Activated naive CD4-positive, alpha-beta T cell treated with anti-CD3 and anti-CD28 coated beads, Interleukin-2, amount 50 U/mL, for 24 hours (primary cell): ENCODE measurements at regions not wholly inside any gene's neighbourhood (a gene's known extent, or its start where the extent isn't known, plus 50 kb on each side); places are given as distances from the start of the nearest gene placed in this dataset.

Experiments
- H3K27ac Mint-ChIP-seq: one replicate; pipeline ENCODE4 v1.8.0; 2021; ENCODE audit warnings: mild to moderate bottlenecking, mixed read lengths
- H3K27me3 Mint-ChIP-seq: one replicate; pipeline ENCODE4 v1.8.0; 2021; ENCODE audit warnings: mixed read lengths
- H3K36me3 Mint-ChIP-seq: one replicate; pipeline ENCODE4 v1.8.0; 2021; ENCODE audit warnings: mixed read lengths
- H3K4me1 Mint-ChIP-seq: one replicate; pipeline ENCODE4 v1.8.0; 2021; ENCODE audit warnings: mixed read lengths
- H3K4me3 Mint-ChIP-seq: one replicate; pipeline ENCODE4 v1.8.0; 2021; ENCODE audit warnings: mild to moderate bottlenecking, mixed read lengths
- H3K9me3 Mint-ChIP-seq: one replicate; pipeline ENCODE4 v1.8.0; 2021; ENCODE audit warnings: mixed read lengths

GRCh38 chr4:186808630-186809018 lies 85.0 kb upstream of the FAT1 start:
- Mint-ChIP-seq H3K36me3 (no peaks in the 10 kb centered on the region), H3K27me3 (no peaks in the 10 kb centered on the region), H3K4me3 (no peak overlapping the region), H3K9me3 (no peaks in the 10 kb centered on the region), H3K4me1 (no peaks in the 10 kb centered on the region), H3K27ac (no peak overlapping the region)

DNA sequence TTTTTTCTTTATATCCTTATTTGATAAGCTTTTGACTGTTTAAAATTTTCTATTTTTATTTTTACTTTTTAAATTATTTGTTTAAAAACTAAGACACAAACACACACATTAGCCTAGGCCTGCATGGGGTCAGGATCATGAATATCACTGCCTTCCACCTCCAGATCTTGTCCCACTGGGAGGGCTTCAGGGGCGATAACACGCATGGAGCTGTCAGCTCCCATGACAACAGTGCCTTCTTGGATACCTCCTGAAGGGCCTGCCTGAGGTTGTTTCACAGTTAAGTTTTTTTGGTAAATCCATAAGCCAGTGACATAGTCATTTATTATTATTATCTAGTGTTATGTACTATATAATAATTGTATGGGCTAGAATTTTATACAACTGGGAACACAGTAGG lies 85.4 kb upstream of the FAT1 start:
- Mint-ChIP-seq H3K9me3 (no peaks in the 10 kb centered on the region), H3K27me3 (no peaks in the 10 kb centered on the region), H3K27ac (no peak overlapping the region), H3K36me3 (no peaks in the 10 kb centered on the region), H3K4me3 (no peak overlapping the region), H3K4me1 (no peaks in the 10 kb centered on the region)

DNA sequence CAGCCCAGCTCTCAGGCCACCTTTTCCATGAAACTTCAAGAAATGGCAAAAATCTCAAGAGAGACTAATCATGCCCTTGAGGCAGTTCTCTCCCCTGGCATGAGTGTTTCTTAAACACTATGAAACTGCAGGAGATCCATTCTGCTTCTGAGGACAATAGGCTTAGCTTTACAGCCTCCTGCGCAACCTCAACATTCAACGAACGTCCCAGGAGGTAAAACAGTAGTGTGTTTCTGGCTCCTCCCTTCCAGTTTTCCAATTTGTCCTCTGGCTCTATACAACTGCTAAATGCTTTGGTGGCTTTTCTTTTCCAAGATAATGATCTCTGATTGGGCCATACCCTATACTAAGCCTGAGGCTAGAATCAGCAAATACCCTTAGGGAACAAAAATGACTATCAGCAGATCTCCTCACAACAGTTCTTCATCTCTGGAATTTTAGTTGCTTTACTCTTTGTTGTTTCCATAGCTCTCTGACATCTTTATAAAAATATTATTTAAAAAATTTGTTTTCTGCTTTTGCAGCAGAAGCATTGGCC lies 87.0 kb upstream of the FAT1 start:
- Mint-ChIP-seq H3K27ac (no peak overlapping the region), H3K9me3 (no peaks in the 10 kb centered on the region), H3K4me1 (no peaks in the 10 kb centered on the region), H3K27me3 (no peaks in the 10 kb centered on the region), H3K36me3 (no peaks in the 10 kb centered on the region), H3K4me3 (no peak overlapping the region)

GRCh38 chr4:186812592-186812991 lies 88.9 kb upstream of the FAT1 start:
- H3K4me3 Mint-ChIP-seq, result no peak overlapping the region
- no peaks in the 10 kb centered on the region for H3K27me3 Mint-ChIP-seq
- H3K27ac Mint-ChIP-seq, result no peak overlapping the region
- H3K4me1 Mint-ChIP-seq, result no peaks in the 10 kb centered on the region
- no peaks in the 10 kb centered on the region for H3K9me3 Mint-ChIP-seq
- H3K36me3 Mint-ChIP-seq, result no peaks in the 10 kb centered on the region

- Mint-ChIP-seq H3K27ac (no peak overlapping the region), H3K4me3 (no peak overlapping the region), H3K9me3 (no peaks in the 10 kb centered on the region), H3K4me1 (no peaks in the 10 kb centered on the region), H3K36me3 (no peaks in the 10 kb centered on the region), H3K27me3 (no peaks in the 10 kb centered on the region)
Observed at GRCh38 chr4:186813377-186814068, 89.9 kb upstream of the FAT1 start.

- H3K36me3 Mint-ChIP-seq, result no peaks in the 10 kb centered on the region
- no peaks in the 10 kb centered on the region for H3K27me3 Mint-ChIP-seq
- no peak overlapping the region for H3K4me3 Mint-ChIP-seq
- H3K4me1 Mint-ChIP-seq, result no peaks in the 10 kb centered on the region
- no peak overlapping the region for H3K27ac Mint-ChIP-seq
- no peaks in the 10 kb centered on the region for H3K9me3 Mint-ChIP-seq
Observed at GRCh38 chr4:186814535-186815070, 90.9 kb upstream of the FAT1 start.

DNA sequence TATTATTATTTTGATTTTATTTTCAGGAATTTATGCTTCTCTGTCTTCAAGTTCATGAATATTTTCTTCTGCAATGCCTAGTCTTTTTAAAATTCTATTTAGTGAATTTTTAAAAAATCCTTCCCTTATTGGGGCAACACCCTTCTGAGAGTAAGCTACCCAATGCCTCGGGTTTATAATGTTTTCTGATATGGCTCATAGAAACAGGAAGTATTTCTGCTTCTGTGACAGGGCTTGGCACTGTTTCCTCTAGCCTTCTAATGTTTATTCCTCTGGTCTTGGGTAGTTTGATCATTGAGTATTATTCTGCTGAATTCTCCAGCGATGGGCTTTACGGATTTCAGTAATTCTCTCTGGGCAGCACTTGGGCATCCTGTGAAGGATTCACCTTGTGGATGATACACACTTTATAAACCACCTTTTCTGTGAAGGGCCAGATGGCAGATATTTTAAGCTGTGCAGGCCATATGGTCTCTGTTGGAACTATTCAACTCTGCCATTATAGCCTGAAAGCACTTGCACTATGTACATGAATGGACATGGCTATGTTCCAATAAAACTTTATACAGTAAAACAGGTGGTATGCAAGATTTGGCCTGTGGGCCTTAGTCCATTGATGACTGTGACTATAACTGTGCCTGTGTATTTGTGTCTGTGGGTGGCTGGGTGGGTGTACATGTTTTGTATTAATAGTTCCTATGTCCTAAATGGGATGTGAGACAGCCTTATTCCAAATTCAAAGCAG lies 95.9 kb upstream of the FAT1 start:
- no peaks in the 10 kb centered on the region for H3K9me3 Mint-ChIP-seq
- no peaks in the 10 kb centered on the region for H3K36me3 Mint-ChIP-seq
- no peaks in the 10 kb centered on the region for H3K27me3 Mint-ChIP-seq
- H3K27ac Mint-ChIP-seq, result no peak overlapping the region
- no peak overlapping the region for H3K4me3 Mint-ChIP-seq
- H3K4me1 Mint-ChIP-seq, result no peaks in the 10 kb centered on the region

DNA sequence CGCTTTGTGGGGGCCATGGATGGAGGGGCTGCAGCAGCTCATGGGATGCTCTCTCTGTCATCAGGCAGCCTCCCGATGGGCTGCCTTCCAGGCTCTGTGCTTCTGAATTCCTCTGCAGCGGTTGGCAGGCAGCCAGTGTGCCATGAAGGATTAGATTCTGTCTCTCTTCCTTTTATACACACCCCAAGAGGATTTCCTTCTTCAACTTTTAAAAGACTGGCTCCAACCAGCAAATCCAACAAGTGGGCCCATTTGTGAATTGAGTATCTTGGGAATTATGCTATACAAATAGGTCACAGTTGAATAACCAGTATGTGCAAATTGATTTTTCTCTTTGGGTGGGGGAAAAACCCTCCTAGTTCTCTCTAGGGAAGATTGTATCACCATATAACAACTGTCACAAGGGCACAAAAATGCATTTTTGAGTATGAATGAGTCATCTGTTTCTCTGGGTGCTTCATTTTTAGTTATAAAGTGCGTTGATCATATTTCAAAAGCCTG lies 96.8 kb upstream of the FAT1 start:
- Mint-ChIP-seq H3K4me3 (no peak overlapping the region), H3K9me3 (no peaks in the 10 kb centered on the region), H3K27ac (no peak overlapping the region), H3K4me1 (no peaks in the 10 kb centered on the region), H3K27me3 (no peaks in the 10 kb centered on the region), H3K36me3 (no peaks in the 10 kb centered on the region)

- Mint-ChIP-seq H3K9me3 (no peaks in the 10 kb centered on the region), H3K27me3 (no peaks in the 10 kb centered on the region), H3K27ac (no peak overlapping the region), H3K4me3 (no peak overlapping the region), H3K4me1 (no peaks in the 10 kb centered on the region), H3K36me3 (no peaks in the 10 kb centered on the region)
Observed at GRCh38 chr4:186823989-186824388, 100.3 kb upstream of the FAT1 start.

DNA sequence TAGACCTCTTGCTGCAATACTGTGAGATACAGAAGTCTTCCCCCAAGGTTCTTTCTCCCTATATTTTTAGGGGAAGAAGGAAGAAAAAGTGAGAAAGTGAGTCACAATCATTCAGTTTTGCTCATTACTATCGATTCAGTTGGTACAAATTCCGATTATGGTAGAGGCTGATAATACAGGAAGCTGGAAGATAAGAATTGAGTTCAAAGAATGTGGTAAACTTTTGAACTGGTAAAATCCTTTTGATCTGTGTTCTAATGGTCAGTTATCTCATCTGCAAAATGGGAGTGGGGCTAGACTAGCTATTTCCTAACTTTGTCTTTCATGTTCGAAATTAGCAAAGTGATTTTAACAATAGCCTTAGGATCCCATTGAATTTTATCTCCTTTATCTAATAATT lies 101.4 kb upstream of the FAT1 start:
- Mint-ChIP-seq H3K4me1 (no peaks in the 10 kb centered on the region), H3K27ac (no peak overlapping the region), H3K4me3 (no peak overlapping the region), H3K9me3 (peaks cover 1% of the 10 kb centered on the region), H3K27me3 (no peaks in the 10 kb centered on the region), H3K36me3 (no peaks in the 10 kb centered on the region)

GRCh38 chr4:186826006-186826405 lies 102.3 kb upstream of the FAT1 start:
- Mint-ChIP-seq H3K27ac (no peak overlapping the region), H3K4me1 (no peaks in the 10 kb centered on the region), H3K36me3 (no peaks in the 10 kb centered on the region), H3K4me3 (no peak overlapping the region), H3K27me3 (no peaks in the 10 kb centered on the region), H3K9me3 (peaks cover 5% of the 10 kb centered on the region)

DNA sequence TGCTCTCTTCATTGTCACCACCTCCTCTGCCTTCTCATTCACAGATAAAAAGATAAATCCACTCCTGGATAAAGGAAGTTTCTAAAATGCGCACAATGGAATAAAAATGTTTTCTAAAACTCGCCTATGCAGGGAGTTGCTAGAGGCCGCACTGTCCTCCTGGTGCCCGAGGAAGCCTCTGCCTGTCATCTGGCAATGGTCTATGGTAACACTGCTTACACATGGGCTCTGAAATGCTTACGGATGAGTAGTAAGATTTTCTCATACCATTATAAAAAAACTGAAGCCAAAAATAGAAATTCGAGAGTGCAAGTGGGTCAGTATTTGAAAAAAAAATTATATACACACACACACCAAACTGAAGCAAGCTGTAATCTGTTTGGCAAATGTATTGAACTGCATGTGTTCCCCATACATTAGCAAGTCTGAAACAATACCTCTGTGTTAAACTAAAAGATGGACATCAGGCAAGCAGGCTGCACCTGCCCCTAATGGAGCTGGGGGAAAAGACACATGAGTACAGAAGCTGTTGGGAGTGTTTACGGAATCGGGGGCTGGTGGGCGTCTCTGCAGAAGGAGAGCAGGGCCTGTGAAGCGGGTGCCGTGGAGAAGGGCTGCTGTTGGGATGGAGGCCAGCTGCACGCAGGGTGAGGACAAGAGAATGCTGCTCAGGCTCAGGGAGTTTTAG lies 103.3 kb upstream of the FAT1 start:
- Mint-ChIP-seq H3K36me3 (no peaks in the 10 kb centered on the region), H3K4me3 (no peak overlapping the region), H3K27ac (no peak overlapping the region), H3K4me1 (no peaks in the 10 kb centered on the region), H3K27me3 (no peaks in the 10 kb centered on the region), H3K9me3 (peaks cover 5% of the 10 kb centered on the region)

DNA sequence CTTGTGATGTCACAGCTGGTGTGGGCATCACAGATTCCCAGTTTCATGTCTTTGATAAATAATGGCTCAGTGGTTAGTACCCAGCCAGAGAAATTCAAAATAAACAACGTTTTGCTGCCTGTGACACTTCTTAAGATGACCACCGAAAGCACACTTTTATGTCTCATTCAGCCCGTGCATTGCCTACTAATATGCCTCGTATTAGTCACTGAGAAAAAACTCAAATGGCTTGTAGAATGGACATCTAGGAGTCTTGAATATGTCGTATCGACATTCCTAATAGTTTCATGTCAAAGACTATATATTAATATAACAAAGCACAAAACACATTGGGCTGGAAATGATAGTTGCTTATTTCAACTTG lies 103.9 kb upstream of the FAT1 start:
- H3K27me3 Mint-ChIP-seq, result no peaks in the 10 kb centered on the region
- H3K9me3 Mint-ChIP-seq, result peaks cover 5% of the 10 kb centered on the region
- H3K4me3 Mint-ChIP-seq, result no peak overlapping the region
- no peaks in the 10 kb centered on the region for H3K4me1 Mint-ChIP-seq
- H3K27ac Mint-ChIP-seq, result no peak overlapping the region
- no peaks in the 10 kb centered on the region for H3K36me3 Mint-ChIP-seq

DNA sequence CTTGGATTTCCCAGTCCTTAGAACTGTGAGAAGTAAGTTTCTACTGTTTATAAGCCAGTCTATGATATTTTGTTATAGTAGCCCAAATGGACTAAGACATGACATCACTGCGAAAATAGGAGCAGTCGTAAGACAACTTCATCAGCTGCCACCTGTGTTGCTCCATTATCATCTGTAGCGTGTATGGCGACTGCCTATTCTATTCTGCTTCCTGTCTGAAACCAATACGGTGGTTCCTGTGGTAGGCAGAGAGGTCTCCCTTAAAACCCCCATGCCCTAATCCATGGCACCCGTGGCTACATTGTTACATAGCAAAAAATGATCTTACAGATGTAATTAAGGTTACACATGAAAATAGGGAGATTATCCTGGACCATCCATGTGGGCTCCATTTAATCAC lies 105.4 kb upstream of the FAT1 start:
- H3K9me3 Mint-ChIP-seq, result peaks cover 5% of the 10 kb centered on the region
- H3K36me3 Mint-ChIP-seq, result no peaks in the 10 kb centered on the region
- no peak overlapping the region for H3K4me3 Mint-ChIP-seq
- no peaks in the 10 kb centered on the region for H3K4me1 Mint-ChIP-seq
- no peaks in the 10 kb centered on the region for H3K27me3 Mint-ChIP-seq
- no peak overlapping the region for H3K27ac Mint-ChIP-seq

DNA sequence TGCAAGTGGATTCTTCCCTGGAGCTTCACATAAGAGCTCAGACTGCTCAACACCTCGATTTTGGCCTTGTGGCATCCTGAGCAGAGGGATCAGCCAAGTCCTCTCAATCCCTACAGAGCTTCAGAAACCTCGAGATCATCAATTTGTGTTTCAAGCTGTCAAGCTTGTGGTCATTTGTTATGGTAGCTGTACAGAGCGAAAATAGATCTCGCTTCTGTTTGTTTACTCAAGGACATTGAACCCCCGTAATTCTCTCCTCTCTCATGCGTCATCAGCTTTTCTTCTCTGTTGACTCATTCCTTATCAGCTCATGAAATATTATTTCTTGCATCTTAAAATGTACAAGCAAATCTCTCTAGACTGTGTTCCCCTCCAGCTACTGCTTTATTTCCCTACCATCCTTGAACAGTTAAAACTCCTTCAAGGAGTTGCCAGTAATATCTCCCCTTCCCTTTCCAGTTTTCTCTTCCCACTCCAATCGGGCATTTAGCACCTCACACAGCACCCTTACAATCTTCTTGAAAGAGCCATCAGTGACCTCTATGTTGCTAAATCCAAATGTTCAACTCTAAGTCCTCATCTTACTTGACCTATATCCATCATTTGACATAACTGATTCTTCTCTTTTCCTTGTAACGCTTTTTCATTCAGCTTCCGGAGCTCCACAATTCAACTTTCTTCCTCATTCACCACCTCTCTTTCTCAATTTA lies 106.2 kb upstream of the FAT1 start:
- Mint-ChIP-seq H3K36me3 (no peaks in the 10 kb centered on the region), H3K9me3 (peaks cover 5% of the 10 kb centered on the region), H3K4me1 (no peaks in the 10 kb centered on the region), H3K4me3 (no peak overlapping the region), H3K27ac (no peak overlapping the region), H3K27me3 (no peaks in the 10 kb centered on the region)
